Endodermal cell (in vitro differentiated cells): ENCODE measurements at regions not wholly inside any gene's neighbourhood (a gene's known extent, or its start where the extent isn't known, plus 50 kb on each side); places are given as distances from the start of the nearest gene placed in this dataset.
A peak's percentile ranks its signal among the peaks of the same experiment; 100 is the strongest.

Experiments used
- DNase-seq: peaks from one replicate; pipeline ENCODE4 v3.0.0-alpha.2; 2017
- H3K27ac ChIP-seq: 2 replicates; pipeline ENCODE4 v1.5.1; 2013; ENCODE audit warnings: mild to moderate bottlenecking, low read depth, low read length, moderate library complexity
- H3K27me3 ChIP-seq: 2 replicates; pipeline ENCODE4 v1.6.1; 2013; ENCODE audit warnings: mild to moderate bottlenecking, low read length, moderate library complexity; ENCODE audit not compliant: insufficient read depth, control insufficient read depth, poor library complexity, severe bottlenecking
- H3K36me3 ChIP-seq: 2 replicates; pipeline ENCODE4 v1.7.0; 2013; ENCODE audit warnings: mild to moderate bottlenecking, low read length, moderate library complexity; ENCODE audit not compliant: control insufficient read depth, insufficient read depth
- H3K4me1 ChIP-seq: one replicate; pipeline ENCODE4 v1.7.0; 2013; ENCODE audit warnings: low read length; ENCODE audit not compliant: control insufficient read depth, insufficient read depth
- H3K4me3 ChIP-seq: 2 replicates; pipeline ENCODE4 v1.5.1; 2013; ENCODE audit warnings: mild to moderate bottlenecking, low read length, moderate library complexity
- H3K9ac ChIP-seq: 2 replicates; pipeline ENCODE4 v1.6.1; 2013; ENCODE audit warnings: mild to moderate bottlenecking, low read length, moderate library complexity; ENCODE audit not compliant: poor library complexity, severe bottlenecking; ENCODE audit errors: extremely low read depth
- H3K9me3 ChIP-seq: 2 replicates; pipeline ENCODE4 v1.6.1; 2013; ENCODE audit warnings: mild to moderate bottlenecking, low read length, moderate library complexity; ENCODE audit not compliant: control insufficient read depth
- H3K27ac Mint-ChIP-seq: 2 replicates; pipeline ENCODE4 v1.8.0; 2020; ENCODE audit warnings: mixed read lengths
- H3K27me3 Mint-ChIP-seq: 2 replicates; pipeline ENCODE4 v1.8.0; 2021; ENCODE audit warnings: mild to moderate bottlenecking, mixed read lengths; ENCODE audit not compliant: insufficient read depth
- H3K36me3 Mint-ChIP-seq: 2 replicates; pipeline ENCODE4 v1.8.0; 2020; ENCODE audit warnings: low read depth, mixed read lengths
- H3K4me1 Mint-ChIP-seq: 2 replicates; pipeline ENCODE4 v1.8.0; 2020; ENCODE audit warnings: mixed read lengths
- H3K4me3 Mint-ChIP-seq: 2 replicates; pipeline ENCODE4 v1.8.0; 2020; ENCODE audit warnings: mild to moderate bottlenecking, moderate library complexity, mixed read lengths
- H3K9me3 Mint-ChIP-seq: 2 replicates; pipeline ENCODE4 v1.8.0; 2020; ENCODE audit warnings: mild to moderate bottlenecking, mixed read lengths
- CTCF ChIP-seq: fragments of 200-600 bp; sonication (generic); conservative IDR thresholded peaks from 2 replicates; pipeline ENCODE4 v1.5.0; 2021; ENCODE audit warnings: antibody characterized with exemption, mild to moderate bottlenecking
- WGBS, 2 experiments: methylation state at CpG; one replicate each; pipeline versions ENCODE4 v1.1.5 to v1.1.7; 2013; ENCODE audit warnings: missing lambda C conversion rate in 2 of 2, mixed read lengths in 1 of 2; ENCODE audit not compliant: insufficient coverage in 1 of 2, insufficient read length in 1 of 2; 5-methylcytosine and 5-hydroxymethylcytosine counted together

GRCh38 chr9:88812938-88813637, 178.2 kb upstream of the S1PR3 start:
- H3K27ac ChIP-seq, result no peak overlapping the region
- H3K27me3 ChIP-seq, result no peaks in the 10 kb centered on the region
- Mint-ChIP-seq H3K4me1 (peaks cover 15% of the 10 kb centered on the region), H3K9me3 (no peaks in the 10 kb centered on the region), H3K27ac (no peak overlapping the region), H3K4me3 (no peak overlapping the region), H3K27me3 (no peaks in the 10 kb centered on the region), H3K36me3 (no peaks in the 10 kb centered on the region)
- no peak overlapping the region for H3K4me3 ChIP-seq
- H3K4me1 ChIP-seq, result no peaks in the 10 kb centered on the region
- WGBS, 2 experiments, result 90% methylated on average over 3 to 10 of the region's 10 CpGs
- H3K9ac ChIP-seq, result no peak overlapping the region
- no peaks in the 10 kb centered on the region for H3K9me3 ChIP-seq
- TF ChIP-seq CTCF, result peak; percentile 43
- H3K36me3 ChIP-seq, result no peaks in the 10 kb centered on the region
- DNase-seq, result peak; percentile 59

- no peak overlapping the region for H3K9ac ChIP-seq
- no peaks in the 10 kb centered on the region for H3K36me3 ChIP-seq
- WGBS, 2 experiments, result 94% methylated on average over 8 of the region's 8 CpGs
- Mint-ChIP-seq H3K9me3 (no peaks in the 10 kb centered on the region), H3K27ac (no peak overlapping the region), H3K36me3 (no peaks in the 10 kb centered on the region), H3K27me3 (no peaks in the 10 kb centered on the region), H3K4me3 (no peak overlapping the region), H3K4me1 (peaks cover 21% of the 10 kb centered on the region)
- no peaks in the 10 kb centered on the region for H3K27me3 ChIP-seq
- no peak overlapping the region for H3K27ac ChIP-seq
- no peaks in the 10 kb centered on the region for H3K9me3 ChIP-seq
- no peak overlapping the region for H3K4me3 ChIP-seq
- DNase-seq, result no peak
- TF ChIP-seq CTCF, result no peak
- H3K4me1 ChIP-seq, result peaks cover under 1% of the 10 kb centered on the region
These were observed 177.5 kb upstream of the S1PR3 start for GRCh38 chr9:88813638-88814209.

GRCh38 chr9:88814577-88814976, 176.7 kb upstream of the S1PR3 start:
- H3K27ac Mint-ChIP-seq, result no peak overlapping the region
- H3K27me3 ChIP-seq, result no peaks in the 10 kb centered on the region
- no peaks in the 10 kb centered on the region for H3K27me3 Mint-ChIP-seq
- H3K9ac ChIP-seq, result no peak overlapping the region
- H3K27ac ChIP-seq, result no peak overlapping the region
- DNase-seq, result no peak
- H3K36me3 ChIP-seq, result no peaks in the 10 kb centered on the region
- H3K9me3 Mint-ChIP-seq, result no peaks in the 10 kb centered on the region
- no peak overlapping the region for H3K4me3 Mint-ChIP-seq
- H3K4me1 Mint-ChIP-seq, result peaks cover 27% of the 10 kb centered on the region
- no peak overlapping the region for H3K4me3 ChIP-seq
- H3K36me3 Mint-ChIP-seq, result no peaks in the 10 kb centered on the region
- 33 to 88% methylated on average over 1 to 4 of the region's 4 CpGs for WGBS, 2 experiments
- H3K4me1 ChIP-seq, result peaks cover 6% of the 10 kb centered on the region
- TF ChIP-seq CTCF, result no peak
- no peaks in the 10 kb centered on the region for H3K9me3 ChIP-seq
